ENCODE measurements at regions not wholly inside any gene's neighbourhood (a gene's known extent, or its start where the extent isn't known, plus 50 kb on each side); places are given as distances from the start of the nearest gene placed in this dataset.

DNA sequence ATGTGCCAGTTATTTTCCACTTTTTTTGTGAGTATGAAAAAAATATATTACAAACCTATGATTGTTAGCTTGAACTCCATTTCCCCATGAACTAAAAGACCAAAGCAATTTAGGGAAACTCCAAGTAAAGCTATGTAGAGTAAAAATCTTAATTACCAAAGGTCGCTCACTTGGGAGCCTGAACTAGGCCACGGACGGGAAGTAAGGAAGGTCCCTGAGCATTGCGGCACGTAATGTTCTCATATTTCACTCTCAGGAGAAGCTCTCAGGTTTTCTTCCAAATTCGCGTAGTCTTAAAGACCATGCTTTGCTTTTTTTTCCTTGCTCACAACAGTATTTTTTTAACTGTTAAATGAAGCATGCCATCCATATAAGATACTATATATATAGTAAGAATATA, 215.3 kb upstream of the RARB start:
- no peak overlapping the region for H3K27ac ChIP-seq (ENCODE audit: control insufficient read depth, insufficient read depth)
- no peak overlapping the region for H3K9ac ChIP-seq (ENCODE audit: control insufficient read depth, insufficient read depth, low read length)
- no peak overlapping the region for H2AFZ ChIP-seq (ENCODE audit: control insufficient read depth, low read depth, low read length)
- intact Hi-C loops (cut with micrococcal nuclease; ENCODE audit: unreplicated experiment) = no loop called here
- no peak overlapping the region for H3K4me3 ChIP-seq
- H3K4me2 ChIP-seq (ENCODE audit: control insufficient read depth, insufficient read depth) = no peak overlapping the region
- WGBS (ENCODE audit: insufficient coverage, insufficient replicate concordance, low lambda C conversion rate, missing lambda C conversion rate) = 68% methylated on average over 7 of the region's 7 CpGs
- no peaks in the 10 kb centered on the region for H3K4me1 ChIP-seq (ENCODE audit: control insufficient read depth, insufficient read depth, low read length)
- H4K20me1 ChIP-seq (ENCODE audit: control insufficient read depth, insufficient read depth) = no peaks in the 10 kb centered on the region
- FAIRE-seq (no peak), DNase-seq (ENCODE audit: low read depth, low spot score) (no peak), ATAC-seq (no peak)
- no peaks in the 10 kb centered on the region for H3K36me3 ChIP-seq (ENCODE audit: control insufficient read depth in 2 of 2, insufficient read depth in 2 of 2, low read length in 1 of 2)
- BruUV-seq (replicated peaks) = no TSS peak
- SMC1A ChIA-PET (ENCODE audit: uncharacterized antibody, unreplicated experiment) = no interaction called here
- in situ Hi-C loops (cut with MboI) = no loop called here
- no peaks in the 10 kb centered on the region for H3K9me3 ChIP-seq (replicated peaks; ENCODE audit: control insufficient read depth, insufficient read depth, low read length)
- CTCF ChIA-PET = no interaction called here
- POLR2A ChIA-PET = no interaction called here
- H3K27me3 ChIP-seq (replicated peaks in 1 of 2; ENCODE audit: control insufficient read depth in 2 of 2, insufficient read depth in 2 of 2, low read length in 1 of 2) = no peaks in the 10 kb centered on the region
- no peaks in the 10 kb centered on the region for H3K79me2 ChIP-seq (ENCODE audit: control insufficient read depth, insufficient read depth, low read length)
- RAD21 ChIA-PET (ENCODE audit: unreplicated experiment) = no interaction called here
- TF ChIP-seq YY1 (IDR thresholded peaks at IDR 0.05; ENCODE audit: low read depth, low read length) (no peak), POLR2AphosphoS5 (IDR thresholded peaks at IDR 0.05; ENCODE audit: low read length) (no peak), KDM1A (IDR thresholded peaks at IDR 0.05; ENCODE audit: borderline replicate concordance) (no peak), TCF3 (IDR thresholded peaks at IDR 0.05; ENCODE audit: borderline replicate concordance, insufficient read depth, low read depth, low read length) (no peak), MXI1 (IDR thresholded peaks at IDR 0.05; ENCODE audit: low read depth, low read length) (no peak), CBX5 (IDR thresholded peaks at IDR 0.05; ENCODE audit: low read depth) (no peak), BCL11A (IDR thresholded peaks at IDR 0.05; ENCODE audit: low read depth, low read length) (no peak), DPF2 (IDR thresholded peaks at IDR 0.05) (no peak), BMI1 (IDR thresholded peaks at IDR 0.05; ENCODE audit: borderline replicate concordance) (no peak)
- TF ChIP-seq, protein P1, sequence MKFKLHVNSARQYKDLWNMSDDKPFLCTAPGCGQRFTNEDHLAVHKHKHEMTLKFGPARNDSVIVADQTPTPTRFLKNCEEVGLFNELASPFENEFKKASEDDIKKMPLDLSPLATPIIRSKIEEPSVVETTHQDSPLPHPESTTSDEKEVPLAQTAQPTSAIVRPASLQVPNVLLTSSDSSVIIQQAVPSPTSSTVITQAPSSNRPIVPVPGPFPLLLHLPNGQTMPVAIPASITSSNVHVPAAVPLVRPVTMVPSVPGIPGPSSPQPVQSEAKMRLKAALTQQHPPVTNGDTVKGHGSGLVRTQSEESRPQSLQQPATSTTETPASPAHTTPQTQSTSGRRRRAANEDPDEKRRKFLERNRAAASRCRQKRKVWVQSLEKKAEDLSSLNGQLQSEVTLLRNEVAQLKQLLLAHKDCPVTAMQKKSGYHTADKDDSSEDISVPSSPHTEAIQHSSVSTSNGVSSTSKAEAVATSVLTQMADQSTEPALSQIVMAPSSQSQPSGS (IDR thresholded peaks at IDR 0.05; ENCODE audit: low read length) = no peak
- TF ChIP-seq, protein P2, sequence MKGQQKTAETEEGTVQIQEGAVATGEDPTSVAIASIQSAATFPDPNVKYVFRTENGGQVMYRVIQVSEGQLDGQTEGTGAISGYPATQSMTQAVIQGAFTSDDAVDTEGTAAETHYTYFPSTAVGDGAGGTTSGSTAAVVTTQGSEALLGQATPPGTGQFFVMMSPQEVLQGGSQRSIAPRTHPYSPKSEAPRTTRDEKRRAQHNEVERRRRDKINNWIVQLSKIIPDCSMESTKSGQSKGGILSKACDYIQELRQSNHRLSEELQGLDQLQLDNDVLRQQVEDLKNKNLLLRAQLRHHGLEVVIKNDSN (IDR thresholded peaks at IDR 0.05; ENCODE audit: borderline replicate concordance, extremely low read length, insufficient read depth, low read depth, low read length) = no peak
- TF ChIP-seq, protein P3, sequence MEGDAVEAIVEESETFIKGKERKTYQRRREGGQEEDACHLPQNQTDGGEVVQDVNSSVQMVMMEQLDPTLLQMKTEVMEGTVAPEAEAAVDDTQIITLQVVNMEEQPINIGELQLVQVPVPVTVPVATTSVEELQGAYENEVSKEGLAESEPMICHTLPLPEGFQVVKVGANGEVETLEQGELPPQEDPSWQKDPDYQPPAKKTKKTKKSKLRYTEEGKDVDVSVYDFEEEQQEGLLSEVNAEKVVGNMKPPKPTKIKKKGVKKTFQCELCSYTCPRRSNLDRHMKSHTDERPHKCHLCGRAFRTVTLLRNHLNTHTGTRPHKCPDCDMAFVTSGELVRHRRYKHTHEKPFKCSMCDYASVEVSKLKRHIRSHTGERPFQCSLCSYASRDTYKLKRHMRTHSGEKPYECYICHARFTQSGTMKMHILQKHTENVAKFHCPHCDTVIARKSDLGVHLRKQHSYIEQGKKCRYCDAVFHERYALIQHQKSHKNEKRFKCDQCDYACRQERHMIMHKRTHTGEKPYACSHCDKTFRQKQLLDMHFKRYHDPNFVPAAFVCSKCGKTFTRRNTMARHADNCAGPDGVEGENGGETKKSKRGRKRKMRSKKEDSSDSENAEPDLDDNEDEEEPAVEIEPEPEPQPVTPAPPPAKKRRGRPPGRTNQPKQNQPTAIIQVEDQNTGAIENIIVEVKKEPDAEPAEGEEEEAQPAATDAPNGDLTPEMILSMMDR (IDR thresholded peaks at IDR 0.05 in 2 of 3, conservative IDR thresholded peaks at IDR 0.05 in 1 of 3; ENCODE audit: control insufficient read depth in 2 of 3, extremely low read depth in 1 of 3, insufficient read depth in 1 of 3, low read depth in 3 of 3, low read length in 3 of 3) = no peak
- TF ChIP-seq, protein P4, sequence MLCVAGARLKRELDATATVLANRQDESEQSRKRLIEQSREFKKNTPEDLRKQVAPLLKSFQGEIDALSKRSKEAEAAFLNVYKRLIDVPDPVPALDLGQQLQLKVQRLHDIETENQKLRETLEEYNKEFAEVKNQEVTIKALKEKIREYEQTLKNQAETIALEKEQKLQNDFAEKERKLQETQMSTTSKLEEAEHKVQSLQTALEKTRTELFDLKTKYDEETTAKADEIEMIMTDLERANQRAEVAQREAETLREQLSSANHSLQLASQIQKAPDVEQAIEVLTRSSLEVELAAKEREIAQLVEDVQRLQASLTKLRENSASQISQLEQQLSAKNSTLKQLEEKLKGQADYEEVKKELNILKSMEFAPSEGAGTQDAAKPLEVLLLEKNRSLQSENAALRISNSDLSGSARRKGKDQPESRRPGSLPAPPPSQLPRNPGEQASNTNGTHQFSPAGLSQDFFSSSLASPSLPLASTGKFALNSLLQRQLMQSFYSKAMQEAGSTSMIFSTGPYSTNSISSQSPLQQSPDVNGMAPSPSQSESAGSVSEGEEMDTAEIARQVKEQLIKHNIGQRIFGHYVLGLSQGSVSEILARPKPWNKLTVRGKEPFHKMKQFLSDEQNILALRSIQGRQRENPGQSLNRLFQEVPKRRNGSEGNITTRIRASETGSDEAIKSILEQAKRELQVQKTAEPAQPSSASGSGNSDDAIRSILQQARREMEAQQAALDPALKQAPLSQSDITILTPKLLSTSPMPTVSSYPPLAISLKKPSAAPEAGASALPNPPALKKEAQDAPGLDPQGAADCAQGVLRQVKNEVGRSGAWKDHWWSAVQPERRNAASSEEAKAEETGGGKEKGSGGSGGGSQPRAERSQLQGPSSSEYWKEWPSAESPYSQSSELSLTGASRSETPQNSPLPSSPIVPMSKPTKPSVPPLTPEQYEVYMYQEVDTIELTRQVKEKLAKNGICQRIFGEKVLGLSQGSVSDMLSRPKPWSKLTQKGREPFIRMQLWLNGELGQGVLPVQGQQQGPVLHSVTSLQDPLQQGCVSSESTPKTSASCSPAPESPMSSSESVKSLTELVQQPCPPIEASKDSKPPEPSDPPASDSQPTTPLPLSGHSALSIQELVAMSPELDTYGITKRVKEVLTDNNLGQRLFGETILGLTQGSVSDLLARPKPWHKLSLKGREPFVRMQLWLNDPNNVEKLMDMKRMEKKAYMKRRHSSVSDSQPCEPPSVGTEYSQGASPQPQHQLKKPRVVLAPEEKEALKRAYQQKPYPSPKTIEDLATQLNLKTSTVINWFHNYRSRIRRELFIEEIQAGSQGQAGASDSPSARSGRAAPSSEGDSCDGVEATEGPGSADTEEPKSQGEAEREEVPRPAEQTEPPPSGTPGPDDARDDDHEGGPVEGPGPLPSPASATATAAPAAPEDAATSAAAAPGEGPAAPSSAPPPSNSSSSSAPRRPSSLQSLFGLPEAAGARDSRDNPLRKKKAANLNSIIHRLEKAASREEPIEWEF (IDR thresholded peaks at IDR 0.05; ENCODE audit: insufficient replicate concordance, low read depth, low read length) = no peak
- TF ChIP-seq, protein P5, sequence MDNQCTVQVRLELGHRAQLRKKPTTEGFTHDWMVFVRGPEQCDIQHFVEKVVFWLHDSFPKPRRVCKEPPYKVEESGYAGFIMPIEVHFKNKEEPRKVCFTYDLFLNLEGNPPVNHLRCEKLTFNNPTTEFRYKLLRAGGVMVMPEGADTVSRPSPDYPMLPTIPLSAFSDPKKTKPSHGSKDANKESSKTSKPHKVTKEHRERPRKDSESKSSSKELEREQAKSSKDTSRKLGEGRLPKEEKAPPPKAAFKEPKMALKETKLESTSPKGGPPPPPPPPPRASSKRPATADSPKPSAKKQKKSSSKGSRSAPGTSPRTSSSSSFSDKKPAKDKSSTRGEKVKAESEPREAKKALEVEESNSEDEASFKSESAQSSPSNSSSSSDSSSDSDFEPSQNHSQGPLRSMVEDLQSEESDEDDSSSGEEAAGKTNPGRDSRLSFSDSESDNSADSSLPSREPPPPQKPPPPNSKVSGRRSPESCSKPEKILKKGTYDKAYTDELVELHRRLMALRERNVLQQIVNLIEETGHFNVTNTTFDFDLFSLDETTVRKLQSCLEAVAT (IDR thresholded peaks at IDR 0.05) = no peak

Measured in GM12878 (cell line).